GM18907 (cell line): ENCODE measurements at regions not wholly inside any gene's neighbourhood (a gene's known extent, or its start where the extent isn't known, plus 50 kb on each side); places are given as distances from the start of the nearest gene placed in this dataset.
"Not testable (repeated sequence)": the region's sequence is repeated elsewhere in the genome, so short reads cannot be mapped to it uniquely, and the experiment has no call there.

Experiments
- ATAC-seq: cut with Tn5 transposase; IDR thresholded peaks from one replicate; pipeline ENCODE4 v1.9.1; 2021; ENCODE audit warnings: mild to moderate bottlenecking, moderate library complexity; ENCODE audit not compliant: unreplicated experiment

GRCh38 chr2:65918760-65919187 is 486.4 kb upstream of the SPRED2 start:
- ATAC-seq = no peak

- no peak for ATAC-seq
Observed at GRCh38 chr2:65917986-65918385, 485.6 kb upstream of the SPRED2 start.

GRCh38 chr2:65916785-65917295 is 484.4 kb upstream of the SPRED2 start:
- no peak for ATAC-seq

GRCh38 chr2:65916177-65916576 is 483.8 kb upstream of the SPRED2 start:
- no peak for ATAC-seq

GRCh38 chr2:65915273-65915672 is 482.9 kb upstream of the SPRED2 start:
- ATAC-seq = no peak

- ATAC-seq = no peak
Observed at GRCh38 chr2:65914244-65914786, 481.9 kb upstream of the SPRED2 start.

- no peak for ATAC-seq
Observed at GRCh38 chr2:65913813-65914212, 481.4 kb upstream of the SPRED2 start.

- ATAC-seq = no peak
Observed at GRCh38 chr2:65901756-65902155, 469.4 kb upstream of the SPRED2 start.

GRCh38 chr2:65896446-65896845 is 464.0 kb upstream of the SPRED2 start:
- ATAC-seq = no peak

- not testable (repeated sequence) for ATAC-seq
Observed at GRCh38 chr2:65890131-65890530, 457.7 kb upstream of the SPRED2 start.

- ATAC-seq = no peak
Observed at GRCh38 chr2:65885266-65885665, 452.9 kb upstream of the SPRED2 start.

- no peak for ATAC-seq
Observed at GRCh38 chr2:65881592-65881991, 449.2 kb upstream of the SPRED2 start.

GRCh38 chr2:65880436-65880835 is 448.0 kb upstream of the SPRED2 start:
- no peak for ATAC-seq

- no peak for ATAC-seq
Observed at GRCh38 chr2:65878011-65878340, 445.6 kb upstream of the SPRED2 start.

- no peak for ATAC-seq
Observed at GRCh38 chr2:65877331-65878010, 445.1 kb upstream of the SPRED2 start.

- ATAC-seq = no peak
Observed at GRCh38 chr2:65876114-65876513, 443.7 kb upstream of the SPRED2 start.

- no peak for ATAC-seq
Observed at GRCh38 chr2:65870826-65871225, 438.4 kb upstream of the SPRED2 start.

GRCh38 chr2:65869296-65869695 is 436.9 kb upstream of the SPRED2 start:
- ATAC-seq = no peak

GRCh38 chr2:65868177-65868576 is 435.8 kb upstream of the SPRED2 start:
- no peak for ATAC-seq

- ATAC-seq = no peak
Observed at GRCh38 chr2:65867446-65867845, 435.0 kb upstream of the SPRED2 start.

GRCh38 chr2:65866148-65866547 is 433.7 kb upstream of the SPRED2 start:
- ATAC-seq = no peak

GRCh38 chr2:65864619-65865018 is 432.2 kb upstream of the SPRED2 start:
- ATAC-seq = no peak

GRCh38 chr2:65863713-65864112 is 431.3 kb upstream of the SPRED2 start:
- ATAC-seq = no peak
